GM20000 (cell line): ENCODE measurements at regions not wholly inside any gene's neighbourhood (a gene's known extent, or its start where the extent isn't known, plus 50 kb on each side); places are given as distances from the start of the nearest gene placed in this dataset.

Source experiments
- DNase-seq: peaks from one replicate; pipeline ENCODE4 v3.0.0; 2012; ENCODE audit warnings: low spot score
- CTCF ChIP-seq: IDR thresholded peaks from 2 replicates; pipeline ENCODE4 v1.5.1; 2012; ENCODE audit warnings: mild to moderate bottlenecking, control low read depth; ENCODE audit errors: extremely low read depth, missing control alignments

- DNase-seq = no peak
- no peak for TF ChIP-seq CTCF
Observed at GRCh38 chr13:73417012-73417615, 358.3 kb downstream of the KLF5 start.

GRCh38 chr13:73416093-73416492, 357.3 kb downstream of the KLF5 start:
- no peak for DNase-seq
- no peak for TF ChIP-seq CTCF

DNA sequence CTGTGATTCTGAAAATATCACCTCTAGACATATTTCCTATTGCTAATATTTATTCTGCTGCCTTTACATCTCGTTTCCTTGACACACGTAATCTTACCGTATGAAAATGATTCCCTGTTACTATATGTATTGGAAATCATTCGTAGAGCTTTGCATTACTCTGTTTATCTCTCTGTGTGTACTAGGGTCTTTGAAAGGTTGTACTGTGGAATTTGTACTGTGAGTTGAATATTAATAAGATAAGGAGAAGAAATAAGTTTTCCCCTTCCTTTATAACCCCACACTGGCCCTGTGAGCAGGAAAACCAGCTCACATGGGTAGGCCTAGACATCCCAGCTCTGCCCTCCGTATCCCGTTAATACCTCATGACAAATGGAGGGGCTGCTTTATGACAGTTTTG, 354.9 kb downstream of the KLF5 start:
- TF ChIP-seq CTCF = no peak
- no peak for DNase-seq

DNA sequence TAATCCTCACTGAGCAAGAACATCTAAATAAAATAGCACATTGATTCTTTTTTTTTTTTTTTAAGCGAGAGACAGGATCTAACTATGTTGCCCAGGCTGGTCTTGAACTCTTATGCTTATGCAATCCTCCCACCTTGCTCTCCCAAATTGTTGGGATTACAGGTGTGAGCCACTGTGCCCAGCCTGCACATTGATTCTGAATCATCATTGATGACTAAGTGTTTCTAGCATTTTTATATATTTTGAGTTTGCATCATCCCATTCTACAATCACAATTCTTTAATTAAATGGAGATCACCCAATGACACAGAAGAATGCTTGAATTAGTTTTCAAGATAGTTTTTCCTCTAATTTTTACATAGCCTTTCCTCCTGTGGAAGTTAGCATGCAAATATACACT, 354.1 kb downstream of the KLF5 start:
- TF ChIP-seq CTCF = no peak
- no peak for DNase-seq

DNA sequence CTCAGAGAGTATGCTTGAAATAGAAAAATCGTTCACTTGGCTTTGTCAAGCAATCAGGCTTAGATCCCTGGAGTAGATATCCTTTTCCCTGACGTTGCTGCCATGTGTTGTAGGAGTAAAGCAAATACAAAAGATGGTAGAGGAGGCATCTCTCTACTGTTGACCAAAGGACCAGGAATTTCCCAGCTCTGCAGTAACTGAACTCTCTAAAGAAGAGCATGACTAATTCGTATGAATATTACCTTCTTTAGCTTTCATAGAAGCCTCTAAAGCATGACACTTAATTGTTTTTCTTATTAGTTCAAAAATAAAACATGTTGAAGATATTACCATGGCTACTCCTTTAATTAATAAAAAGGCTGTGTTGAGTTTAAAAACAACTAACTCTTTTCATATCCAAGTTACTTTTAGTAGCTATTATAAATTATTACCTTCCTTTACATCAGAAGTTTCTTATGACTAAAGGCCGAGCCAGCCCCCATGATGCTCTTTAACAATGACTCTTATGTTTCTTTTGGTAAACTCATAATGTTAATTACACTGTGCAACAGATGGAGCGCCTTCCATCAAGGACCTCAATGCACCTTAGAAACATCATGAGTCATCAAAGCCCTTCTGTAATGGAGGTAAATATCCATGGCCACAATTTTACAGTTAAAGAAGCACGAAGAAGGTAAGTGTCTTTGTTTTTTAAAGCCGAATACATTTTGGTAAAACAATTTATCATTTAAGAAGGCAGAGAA, 352.4 kb downstream of the KLF5 start:
- DNase-seq = no peak
- no peak for TF ChIP-seq CTCF

DNA sequence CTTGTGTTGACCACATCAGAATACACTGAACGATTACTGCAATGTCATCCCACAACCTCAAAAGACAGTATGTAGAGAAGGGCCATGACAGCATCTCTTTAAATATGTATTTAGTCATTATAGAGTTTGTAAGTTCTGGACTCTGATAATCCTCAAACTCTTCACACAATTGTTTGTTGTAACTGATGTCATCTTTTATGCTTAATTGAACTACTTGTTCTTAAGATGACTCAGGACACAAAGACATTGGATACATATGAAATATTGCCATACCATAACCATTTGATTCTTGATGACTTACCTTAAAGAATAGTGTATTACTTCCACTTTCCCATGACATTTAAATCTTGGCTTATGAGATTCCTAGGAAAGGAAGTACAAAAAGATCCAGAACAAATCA, 347.6 kb downstream of the KLF5 start:
- no peak for TF ChIP-seq CTCF
- DNase-seq = no peak

GRCh38 chr13:73404581-73404980, 345.8 kb downstream of the KLF5 start:
- no peak for DNase-seq
- TF ChIP-seq CTCF = no peak
